Liver (tissue), 3 donors: ENCODE measurements at regions not wholly inside any gene's neighbourhood (a gene's known extent, or its start where the extent isn't known, plus 50 kb on each side); places are given as distances from the start of the nearest gene placed in this dataset.

Experiments used
- EGR1 ChIP-seq, 2 donors: IDR thresholded peaks; 2 replicates each; pipeline ENCODE4 v1.6.1; 2016 to 2018; ENCODE audit warnings: antibody characterized with exemption in 2 of 2, low read depth in 2 of 2
- GABPA ChIP-seq, 2 donors: IDR thresholded peaks in 1 of 2; conservative IDR thresholded peaks in 1 of 2; 2 replicates each; pipeline ENCODE4 v1.6.1; 2016; ENCODE audit warnings: antibody characterized with exemption in 2 of 2, mild to moderate bottlenecking in 1 of 2, moderate library complexity in 1 of 2
- HNF4G ChIP-seq: IDR thresholded peaks from 2 replicates; pipeline ENCODE4 v1.6.1; 2016; ENCODE audit warnings: antibody characterized with exemption
- RXRA ChIP-seq, 2 donors: IDR thresholded peaks; 2 replicates each; pipeline ENCODE4 v1.6.1; 2017 to 2018; ENCODE audit warnings: antibody characterized with exemption in 2 of 2, mild to moderate bottlenecking in 1 of 2
- SP1 ChIP-seq: IDR thresholded peaks from 2 replicates; pipeline ENCODE4 v1.6.1; 2018; ENCODE audit warnings: antibody characterized with exemption, mild to moderate bottlenecking
- YY1 ChIP-seq: IDR thresholded peaks from 2 replicates; pipeline ENCODE4 v1.6.1; 2016; ENCODE audit warnings: antibody characterized with exemption, mild to moderate bottlenecking
- TF ChIP-seq, protein P1 (sequence below): IDR thresholded peaks from 2 replicates; pipeline ENCODE4 v1.6.1; 2016; ENCODE audit warnings: antibody characterized with exemption, mild to moderate bottlenecking
- TF ChIP-seq, protein P2 (sequence below): fragments of 150-350 bp; IDR thresholded peaks from 2 replicates; pipeline ENCODE4 v1.5.1; 2017; ENCODE audit warnings: improper control_type of control experiment, low read depth, low read length; ENCODE audit not compliant: missing input control
- donor health status: healthy.
- donor health status: healthy.

DNA sequence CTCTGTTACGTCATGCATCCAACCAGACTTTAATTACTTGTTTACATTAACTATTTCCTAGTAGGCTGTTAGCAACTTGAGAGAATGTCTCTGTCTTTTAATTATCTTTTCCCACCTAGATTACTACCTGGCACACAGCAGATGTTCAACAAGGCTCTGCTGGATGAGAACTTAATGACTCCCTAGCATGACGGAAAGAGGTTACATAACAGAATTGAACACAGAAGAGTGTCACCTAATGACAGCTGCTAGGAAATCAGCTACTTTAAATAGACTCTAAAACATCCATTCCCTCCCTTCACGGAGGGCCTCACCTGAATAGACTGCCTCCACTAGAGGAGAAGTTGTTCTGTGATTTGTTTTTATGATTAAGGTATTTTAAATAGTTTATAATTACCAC is 110.8 kb downstream of the TEX29 start:
- TF ChIP-seq HNF4G (no peak), YY1 (no peak), SP1 (no peak), GABPA (IDR thresholded peaks at IDR 0.05 in 1 of 2, conservative IDR thresholded peaks at IDR 0.05 in 1 of 2) (no peak), EGR1 (IDR thresholded peaks at IDR 0.05; ENCODE audit: low read depth in 2 of 2) (no peak), RXRA (IDR thresholded peaks at IDR 0.05) (no peak)
- TF ChIP-seq, protein P1, sequence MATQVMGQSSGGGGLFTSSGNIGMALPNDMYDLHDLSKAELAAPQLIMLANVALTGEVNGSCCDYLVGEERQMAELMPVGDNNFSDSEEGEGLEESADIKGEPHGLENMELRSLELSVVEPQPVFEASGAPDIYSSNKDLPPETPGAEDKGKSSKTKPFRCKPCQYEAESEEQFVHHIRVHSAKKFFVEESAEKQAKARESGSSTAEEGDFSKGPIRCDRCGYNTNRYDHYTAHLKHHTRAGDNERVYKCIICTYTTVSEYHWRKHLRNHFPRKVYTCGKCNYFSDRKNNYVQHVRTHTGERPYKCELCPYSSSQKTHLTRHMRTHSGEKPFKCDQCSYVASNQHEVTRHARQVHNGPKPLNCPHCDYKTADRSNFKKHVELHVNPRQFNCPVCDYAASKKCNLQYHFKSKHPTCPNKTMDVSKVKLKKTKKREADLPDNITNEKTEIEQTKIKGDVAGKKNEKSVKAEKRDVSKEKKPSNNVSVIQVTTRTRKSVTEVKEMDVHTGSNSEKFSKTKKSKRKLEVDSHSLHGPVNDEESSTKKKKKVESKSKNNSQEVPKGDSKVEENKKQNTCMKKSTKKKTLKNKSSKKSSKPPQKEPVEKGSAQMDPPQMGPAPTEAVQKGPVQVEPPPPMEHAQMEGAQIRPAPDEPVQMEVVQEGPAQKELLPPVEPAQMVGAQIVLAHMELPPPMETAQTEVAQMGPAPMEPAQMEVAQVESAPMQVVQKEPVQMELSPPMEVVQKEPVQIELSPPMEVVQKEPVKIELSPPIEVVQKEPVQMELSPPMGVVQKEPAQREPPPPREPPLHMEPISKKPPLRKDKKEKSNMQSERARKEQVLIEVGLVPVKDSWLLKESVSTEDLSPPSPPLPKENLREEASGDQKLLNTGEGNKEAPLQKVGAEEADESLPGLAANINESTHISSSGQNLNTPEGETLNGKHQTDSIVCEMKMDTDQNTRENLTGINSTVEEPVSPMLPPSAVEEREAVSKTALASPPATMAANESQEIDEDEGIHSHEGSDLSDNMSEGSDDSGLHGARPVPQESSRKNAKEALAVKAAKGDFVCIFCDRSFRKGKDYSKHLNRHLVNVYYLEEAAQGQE = no peak
- TF ChIP-seq, protein P2, sequence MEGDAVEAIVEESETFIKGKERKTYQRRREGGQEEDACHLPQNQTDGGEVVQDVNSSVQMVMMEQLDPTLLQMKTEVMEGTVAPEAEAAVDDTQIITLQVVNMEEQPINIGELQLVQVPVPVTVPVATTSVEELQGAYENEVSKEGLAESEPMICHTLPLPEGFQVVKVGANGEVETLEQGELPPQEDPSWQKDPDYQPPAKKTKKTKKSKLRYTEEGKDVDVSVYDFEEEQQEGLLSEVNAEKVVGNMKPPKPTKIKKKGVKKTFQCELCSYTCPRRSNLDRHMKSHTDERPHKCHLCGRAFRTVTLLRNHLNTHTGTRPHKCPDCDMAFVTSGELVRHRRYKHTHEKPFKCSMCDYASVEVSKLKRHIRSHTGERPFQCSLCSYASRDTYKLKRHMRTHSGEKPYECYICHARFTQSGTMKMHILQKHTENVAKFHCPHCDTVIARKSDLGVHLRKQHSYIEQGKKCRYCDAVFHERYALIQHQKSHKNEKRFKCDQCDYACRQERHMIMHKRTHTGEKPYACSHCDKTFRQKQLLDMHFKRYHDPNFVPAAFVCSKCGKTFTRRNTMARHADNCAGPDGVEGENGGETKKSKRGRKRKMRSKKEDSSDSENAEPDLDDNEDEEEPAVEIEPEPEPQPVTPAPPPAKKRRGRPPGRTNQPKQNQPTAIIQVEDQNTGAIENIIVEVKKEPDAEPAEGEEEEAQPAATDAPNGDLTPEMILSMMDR = no peak
